CD1c-positive myeloid dendritic cell (primary cell): ENCODE measurements at regions not wholly inside any gene's neighbourhood (a gene's known extent, or its start where the extent isn't known, plus 50 kb on each side); places are given as distances from the start of the nearest gene placed in this dataset.
A peak's percentile ranks its signal among the peaks of the same experiment; 100 is the strongest.

ENCODE experiments used
- DNase-seq: peaks from one replicate; pipeline ENCODE4 v3.0.0-alpha.2; 2016; ENCODE audit errors: extremely low spot score

GRCh38 chr1:67560580-67561255 is 124.3 kb upstream of the GADD45A start:
- peak; percentile 18 for DNase-seq

DNA sequence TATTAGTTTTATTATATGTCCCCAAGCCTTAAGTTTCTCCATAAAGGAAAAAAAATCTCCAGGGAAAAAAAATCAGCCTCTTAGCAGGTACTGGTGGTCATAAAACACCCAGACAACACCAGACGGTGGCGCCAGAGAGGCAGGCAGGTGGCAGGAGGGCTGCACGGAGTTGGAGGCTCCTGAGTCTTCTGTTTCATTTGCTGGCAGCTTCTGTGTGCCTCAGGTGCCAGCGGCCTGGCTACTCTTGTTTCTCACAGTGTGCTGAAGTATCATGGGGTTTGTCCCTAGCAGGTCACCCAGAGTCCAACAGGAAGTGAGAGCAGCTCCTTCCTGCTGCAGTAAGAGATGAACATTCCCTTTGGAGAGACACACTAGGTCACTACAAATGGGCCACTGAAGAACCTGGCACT is 123.3 kb upstream of the GADD45A start:
- DNase-seq, result peak; percentile 65

- no peak for DNase-seq
These were observed 121.3 kb upstream of the GADD45A start for GRCh38 chr1:67563684-67564083.

- DNase-seq, result peak; percentile 2
These were observed 120.8 kb upstream of the GADD45A start for GRCh38 chr1:67564193-67564592.

DNA sequence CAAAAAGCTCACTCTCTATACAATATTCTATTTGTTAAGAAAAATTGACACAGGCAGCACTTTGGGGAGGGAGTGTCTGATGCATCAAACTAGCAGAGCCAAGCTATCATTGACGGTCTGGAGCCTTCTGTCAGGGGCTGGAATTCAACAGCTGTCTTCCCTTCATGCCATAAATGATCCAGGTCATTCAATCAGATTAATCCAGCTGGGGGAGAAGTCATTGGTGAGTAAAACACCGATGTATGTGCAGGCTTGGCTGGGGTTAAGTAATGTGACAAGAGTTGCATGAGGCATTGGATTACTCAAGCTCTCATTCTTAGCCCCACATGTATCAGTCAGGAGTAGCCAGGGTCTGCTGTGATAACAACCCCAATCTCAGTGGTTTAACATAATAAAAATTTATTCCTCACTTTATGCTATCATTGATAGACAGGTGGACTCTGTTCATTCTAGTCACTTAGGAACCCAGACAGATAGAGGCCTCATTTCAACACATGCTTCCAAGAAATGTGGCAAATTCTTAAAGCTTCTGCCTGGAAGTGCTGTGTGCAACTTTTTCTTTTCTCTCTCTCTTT is 118.1 kb upstream of the GADD45A start:
- no peak for DNase-seq

- no peak for DNase-seq
These were observed 114.4 kb upstream of the GADD45A start for GRCh38 chr1:67570486-67571143.

GRCh38 chr1:67571406-67571805 is 113.6 kb upstream of the GADD45A start:
- no peak for DNase-seq

GRCh38 chr1:67571901-67572593 is 113.0 kb upstream of the GADD45A start:
- no peak for DNase-seq

DNA sequence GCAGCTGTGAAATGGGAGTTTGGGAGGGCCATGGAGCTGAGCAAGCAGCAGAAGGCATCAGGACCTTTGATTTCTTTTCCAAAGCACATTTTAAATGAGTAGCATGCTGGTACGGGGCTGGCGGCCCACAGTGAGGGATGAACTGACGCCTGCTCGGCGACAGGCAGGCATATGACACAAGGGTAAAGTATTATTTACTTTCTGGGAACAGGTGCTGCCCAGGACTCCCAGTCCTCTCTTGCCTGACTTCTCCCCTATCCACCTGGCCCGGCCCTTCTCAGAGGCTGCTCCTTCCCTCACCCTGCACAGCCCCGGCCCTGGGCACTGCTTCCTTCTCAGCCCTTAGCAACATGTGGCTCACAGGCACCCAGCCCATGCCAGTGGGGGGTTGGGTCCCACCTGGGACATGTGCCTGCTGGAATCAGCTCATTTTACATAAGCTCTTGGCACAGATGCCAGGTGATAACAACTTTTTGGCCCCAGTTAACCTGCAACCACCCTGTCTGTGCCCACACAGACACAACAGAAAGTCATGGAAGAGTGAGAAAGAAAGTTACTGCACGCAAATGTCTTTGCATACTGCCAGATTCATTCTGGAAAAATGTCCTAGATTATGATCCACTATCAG is 112.3 kb upstream of the GADD45A start:
- no peak for DNase-seq

DNA sequence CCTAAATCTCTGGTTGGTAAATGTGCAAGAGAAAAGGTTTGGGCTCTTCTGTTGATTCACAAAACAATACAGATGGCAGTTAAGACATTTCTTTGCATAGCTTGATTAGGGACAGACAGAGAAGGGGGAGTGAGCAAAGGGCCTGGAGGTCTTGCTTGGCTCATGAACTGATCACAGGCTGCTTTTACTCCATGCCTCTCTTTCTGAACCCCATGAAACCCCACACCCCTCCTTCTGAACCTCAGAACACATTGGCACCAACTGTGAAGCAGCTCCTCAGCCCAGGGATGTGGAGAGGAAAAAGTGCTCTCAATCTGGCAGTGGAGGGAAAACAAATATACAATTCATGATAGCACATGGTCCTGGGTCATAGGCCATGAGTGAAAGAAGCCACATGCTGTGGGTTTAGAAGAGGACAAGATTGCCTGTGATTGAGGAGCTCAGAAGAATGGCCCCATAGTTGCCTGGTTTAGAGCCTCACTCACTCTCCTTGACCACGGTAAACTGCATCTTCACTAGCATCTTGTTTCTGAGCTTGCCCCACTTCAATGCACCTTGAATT is 111.6 kb upstream of the GADD45A start:
- no peak for DNase-seq

- no peak for DNase-seq
These were observed 110.8 kb upstream of the GADD45A start for GRCh38 chr1:67574221-67574620.

GRCh38 chr1:67575861-67576260 is 109.1 kb upstream of the GADD45A start:
- no peak for DNase-seq

GRCh38 chr1:67576474-67576873 is 108.5 kb upstream of the GADD45A start:
- DNase-seq, result no peak

- no peak for DNase-seq
These were observed 107.4 kb upstream of the GADD45A start for GRCh38 chr1:67577646-67578045.

- DNase-seq, result no peak
These were observed 106.5 kb upstream of the GADD45A start for GRCh38 chr1:67578397-67579020.

GRCh38 chr1:67579623-67580394 is 105.2 kb upstream of the GADD45A start:
- no peak for DNase-seq

DNA sequence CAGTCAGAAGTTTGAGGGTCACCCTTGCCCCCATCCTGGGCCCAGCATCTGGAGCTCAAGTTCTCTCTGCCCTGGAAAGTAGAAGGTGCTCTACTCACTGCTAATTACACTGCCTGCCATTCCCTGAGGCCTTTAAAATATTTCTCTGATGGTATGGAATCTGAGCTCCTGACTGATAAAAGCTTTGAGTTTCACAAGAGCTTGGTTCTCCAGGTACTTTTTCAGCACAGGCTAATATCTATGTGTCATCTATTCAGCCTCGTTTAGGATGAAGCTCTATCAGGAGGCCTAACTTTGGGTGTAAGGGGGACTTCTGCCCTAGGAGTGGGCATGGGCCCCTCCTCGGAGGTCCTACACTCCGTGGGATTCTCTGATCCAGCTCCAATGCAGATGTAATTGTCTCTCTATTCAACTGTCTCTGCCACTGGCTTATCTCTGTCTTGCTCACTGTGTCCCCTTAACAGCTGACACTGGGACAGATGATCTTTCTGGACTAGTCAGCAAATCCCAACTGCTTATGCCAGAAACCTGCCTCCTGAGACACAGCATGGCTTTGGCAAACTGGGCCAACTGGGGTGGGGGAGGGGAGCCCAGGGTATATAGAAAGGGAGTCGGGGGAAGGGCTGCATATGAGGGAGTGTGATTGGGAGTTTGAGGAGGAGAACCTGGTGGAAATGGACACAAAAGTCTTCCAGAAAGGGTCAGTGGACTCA is 104.2 kb upstream of the GADD45A start:
- no peak for DNase-seq

GRCh38 chr1:67582625-67583461 is 102.2 kb upstream of the GADD45A start:
- no peak for DNase-seq

DNA sequence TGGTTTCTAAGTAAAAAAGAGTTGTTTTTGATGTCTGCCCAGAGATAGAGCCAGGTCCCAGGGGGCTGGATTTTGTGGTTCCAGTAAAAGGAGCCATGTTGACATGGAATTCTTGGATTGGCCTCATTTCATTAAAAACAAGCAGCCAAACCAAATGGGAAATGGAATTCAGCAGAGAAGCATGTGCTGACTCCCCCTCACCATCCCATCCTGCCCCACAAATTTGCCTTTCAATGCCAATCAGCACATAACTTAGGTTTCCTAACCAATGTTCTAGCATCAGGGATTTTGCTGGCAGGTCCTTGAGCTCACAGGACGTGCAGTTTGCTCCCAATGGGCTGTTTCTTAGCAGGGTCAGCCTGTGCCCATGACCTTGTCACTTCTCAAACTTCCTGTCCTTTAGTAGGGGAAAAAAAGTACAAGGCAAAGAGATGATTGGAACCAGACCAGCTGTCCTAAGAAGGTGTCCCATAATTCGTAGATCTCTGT is 101.5 kb upstream of the GADD45A start:
- no peak for DNase-seq
